ENCODE measurements at regions not wholly inside any gene's neighbourhood (a gene's known extent, or its start where the extent isn't known, plus 50 kb on each side); places are given as distances from the start of the nearest gene placed in this dataset.

DNA sequence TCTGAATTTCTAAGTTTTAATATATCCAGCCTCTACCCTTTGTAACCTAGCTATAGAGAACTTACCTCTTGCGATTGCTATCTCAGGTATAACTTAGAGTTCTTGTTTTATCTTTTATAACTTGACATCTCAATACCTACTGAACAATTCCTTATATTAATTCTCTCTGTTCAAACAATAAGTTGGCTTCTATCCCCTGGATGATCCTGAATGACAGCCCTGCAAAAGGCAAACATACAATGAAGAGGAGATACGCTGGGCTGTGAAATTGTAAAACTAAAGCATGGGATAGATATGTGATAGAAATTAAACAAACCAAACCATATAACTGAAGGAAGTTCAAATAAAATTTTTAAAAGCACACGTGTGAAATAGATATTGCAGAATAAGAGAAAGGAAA is 513.6 kb upstream of the PTCHD4 start:
- TF ChIP-seq, protein P1, sequence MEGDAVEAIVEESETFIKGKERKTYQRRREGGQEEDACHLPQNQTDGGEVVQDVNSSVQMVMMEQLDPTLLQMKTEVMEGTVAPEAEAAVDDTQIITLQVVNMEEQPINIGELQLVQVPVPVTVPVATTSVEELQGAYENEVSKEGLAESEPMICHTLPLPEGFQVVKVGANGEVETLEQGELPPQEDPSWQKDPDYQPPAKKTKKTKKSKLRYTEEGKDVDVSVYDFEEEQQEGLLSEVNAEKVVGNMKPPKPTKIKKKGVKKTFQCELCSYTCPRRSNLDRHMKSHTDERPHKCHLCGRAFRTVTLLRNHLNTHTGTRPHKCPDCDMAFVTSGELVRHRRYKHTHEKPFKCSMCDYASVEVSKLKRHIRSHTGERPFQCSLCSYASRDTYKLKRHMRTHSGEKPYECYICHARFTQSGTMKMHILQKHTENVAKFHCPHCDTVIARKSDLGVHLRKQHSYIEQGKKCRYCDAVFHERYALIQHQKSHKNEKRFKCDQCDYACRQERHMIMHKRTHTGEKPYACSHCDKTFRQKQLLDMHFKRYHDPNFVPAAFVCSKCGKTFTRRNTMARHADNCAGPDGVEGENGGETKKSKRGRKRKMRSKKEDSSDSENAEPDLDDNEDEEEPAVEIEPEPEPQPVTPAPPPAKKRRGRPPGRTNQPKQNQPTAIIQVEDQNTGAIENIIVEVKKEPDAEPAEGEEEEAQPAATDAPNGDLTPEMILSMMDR (IDR thresholded peaks at IDR 0.05): no peak
- H3K4me3 ChIP-seq: no peak overlapping the region
- H3K9me3 ChIP-seq: no peaks in the 10 kb centered on the region
- no peaks in the 10 kb centered on the region for H3K27me3 ChIP-seq (ENCODE audit: insufficient read depth in 3 of 3, low read length in 2 of 3)
- DNase-seq: no peak
- ATAC-seq: no peak
- H3K27ac ChIP-seq: no peak overlapping the region
- intact Hi-C loops (cut with DNase I): no loop called here
- no peaks in the 10 kb centered on the region for H3K36me3 ChIP-seq (ENCODE audit: insufficient read depth in 1 of 2, low read depth in 1 of 2)
- H3K4me1 ChIP-seq: no peaks in the 10 kb centered on the region
- WGBS, 3 donors: 71 to 79% (median 77%) methylated on average over 3 of the region's 3 CpGs

DNA sequence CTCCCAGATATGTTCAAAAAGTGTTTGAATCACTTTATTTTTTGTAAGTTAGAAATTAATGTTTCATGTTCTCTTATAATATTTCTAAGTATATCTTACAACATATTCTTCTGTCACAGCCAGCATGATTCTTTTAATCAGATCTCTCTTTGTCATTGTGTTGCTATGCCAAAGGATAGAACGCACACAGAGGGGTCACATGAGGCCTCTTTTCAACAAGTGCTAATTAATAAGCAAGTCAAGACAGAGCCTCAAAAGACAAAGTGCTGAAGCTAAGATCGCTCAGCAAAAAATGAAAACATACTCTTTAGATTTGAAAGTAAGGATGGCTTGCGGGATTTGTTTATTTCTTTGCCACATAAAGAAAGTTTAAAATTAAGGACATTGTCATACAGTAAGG is 508.8 kb upstream of the PTCHD4 start:
- no peaks in the 10 kb centered on the region for H3K9me3 ChIP-seq
- ATAC-seq: no peak
- no peaks in the 10 kb centered on the region for H3K36me3 ChIP-seq (ENCODE audit: insufficient read depth in 1 of 2, low read depth in 1 of 2)
- 76 to 92% (median 89%) methylated on average over 3 of the region's 3 CpGs for WGBS, 3 donors
- TF ChIP-seq, protein P1 (IDR thresholded peaks at IDR 0.05): no peak
- no peak overlapping the region for H3K27ac ChIP-seq
- no peak overlapping the region for H3K4me3 ChIP-seq
- intact Hi-C loops (cut with DNase I): no loop called here
- DNase-seq: no peak
- H3K27me3 ChIP-seq (ENCODE audit: insufficient read depth in 3 of 3, low read length in 2 of 3): no peaks in the 10 kb centered on the region
- H3K4me1 ChIP-seq: no peaks in the 10 kb centered on the region

DNA sequence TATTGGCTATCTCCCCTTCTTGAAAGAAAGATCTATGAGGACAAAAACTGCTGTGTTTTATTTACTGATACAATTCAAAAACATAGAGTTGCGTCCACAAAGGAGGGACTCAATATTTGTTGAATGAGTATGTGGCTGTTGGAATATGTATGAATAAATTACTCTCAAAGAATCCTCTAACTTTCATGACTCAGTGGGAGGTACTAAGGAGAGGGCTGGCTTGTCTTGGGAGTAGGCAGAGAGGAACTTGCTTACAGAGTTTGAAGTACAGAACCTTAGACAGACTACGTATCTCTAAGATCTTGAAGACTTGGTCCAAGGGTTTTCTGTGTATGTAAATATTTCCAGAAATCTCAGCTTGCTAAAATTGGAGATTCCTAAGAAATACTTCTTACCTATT is 504.0 kb upstream of the PTCHD4 start:
- H3K4me3 ChIP-seq: no peak overlapping the region
- ATAC-seq: no peak
- H3K27ac ChIP-seq: no peak overlapping the region
- intact Hi-C loops (cut with DNase I): no loop called here
- TF ChIP-seq, protein P1 (IDR thresholded peaks at IDR 0.05): no peak
- 81 to 89% (median 87%) methylated on average over 2 of the region's 2 CpGs for WGBS, 3 donors
- no peaks in the 10 kb centered on the region for H3K9me3 ChIP-seq
- no peaks in the 10 kb centered on the region for H3K4me1 ChIP-seq
- DNase-seq: no peak
- no peaks in the 10 kb centered on the region for H3K36me3 ChIP-seq (ENCODE audit: insufficient read depth in 1 of 2, low read depth in 1 of 2)
- H3K27me3 ChIP-seq (ENCODE audit: insufficient read depth in 3 of 3, low read length in 2 of 3): no peaks in the 10 kb centered on the region

DNA sequence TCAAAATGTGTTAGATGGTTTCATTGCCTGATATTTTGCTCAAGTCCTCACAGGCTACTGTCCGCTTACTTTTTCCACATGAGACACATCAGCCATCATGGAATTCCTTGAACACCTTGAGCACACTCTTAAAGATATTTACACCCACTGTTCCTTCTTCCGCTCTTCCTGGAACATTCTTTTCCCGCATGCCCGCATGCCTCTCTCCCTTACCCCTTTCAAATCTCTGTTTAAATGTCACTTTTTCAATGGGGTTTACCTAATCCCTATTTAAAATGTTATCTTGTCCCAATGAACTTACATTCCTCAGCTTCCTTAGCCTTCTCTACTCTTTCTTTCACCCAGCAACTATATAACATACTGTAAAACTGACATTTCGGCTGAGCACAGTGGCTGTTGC is 503.3 kb upstream of the PTCHD4 start:
- DNase-seq (no peak), ATAC-seq (no peak)
- Histone ChIP-seq H3K36me3 (ENCODE audit: insufficient read depth in 1 of 2, low read depth in 1 of 2) (no peaks in the 10 kb centered on the region), H3K27ac (no peak overlapping the region), H3K27me3 (ENCODE audit: insufficient read depth in 3 of 3, low read length in 2 of 3) (no peaks in the 10 kb centered on the region), H3K4me3 (no peak overlapping the region), H3K9me3 (no peaks in the 10 kb centered on the region), H3K4me1 (no peaks in the 10 kb centered on the region)
- 95 to 97% (median 95%) methylated on average over 5 of the region's 5 CpGs for WGBS, 3 donors
- TF ChIP-seq, protein P1 (IDR thresholded peaks at IDR 0.05): no peak
- intact Hi-C loops (cut with DNase I): no loop called here

DNA sequence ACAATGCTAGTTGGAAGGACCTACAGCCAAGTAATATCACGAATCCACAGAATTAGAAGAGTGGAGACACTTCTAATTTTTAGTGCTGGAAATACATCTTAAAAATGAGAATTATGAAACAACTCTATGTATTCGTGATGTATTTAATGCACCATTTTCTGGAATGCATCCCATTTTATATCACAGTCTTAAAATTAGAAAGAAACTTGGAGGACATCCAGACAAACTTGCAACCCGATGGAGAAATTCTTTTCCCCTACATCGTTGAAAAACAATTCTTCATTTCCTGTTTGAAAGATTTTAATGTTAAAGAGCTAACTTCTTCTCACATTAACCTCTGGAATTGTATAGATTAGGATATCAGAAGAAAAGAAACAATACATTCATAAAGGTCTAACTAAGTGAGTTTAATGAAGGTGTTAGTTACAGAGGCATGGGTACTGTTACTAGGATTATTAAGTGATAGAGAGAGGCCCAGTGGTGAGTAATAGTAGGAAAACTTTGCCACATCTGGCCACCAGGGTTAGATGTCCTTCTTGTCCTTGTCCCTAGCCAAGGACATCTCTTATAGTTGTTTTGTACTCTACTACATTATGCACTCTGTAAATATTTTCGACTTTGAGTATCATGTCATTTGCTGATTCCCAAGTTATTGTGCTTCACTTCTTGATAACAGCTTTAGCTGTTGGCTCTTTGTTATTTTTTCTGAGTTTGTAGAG is 502.4 kb upstream of the PTCHD4 start:
- TF ChIP-seq, protein P1 (IDR thresholded peaks at IDR 0.05): no peak
- ATAC-seq: no peak
- Histone ChIP-seq H3K4me1 (no peaks in the 10 kb centered on the region), H3K4me3 (no peak overlapping the region), H3K27me3 (ENCODE audit: insufficient read depth in 3 of 3, low read length in 2 of 3) (no peaks in the 10 kb centered on the region), H3K27ac (no peak overlapping the region), H3K36me3 (ENCODE audit: insufficient read depth in 1 of 2, low read depth in 1 of 2) (no peaks in the 10 kb centered on the region), H3K9me3 (no peaks in the 10 kb centered on the region)
- WGBS, 3 donors: 55 to 61% (median 58%) methylated on average over 5 of the region's 5 CpGs
- intact Hi-C loops (cut with DNase I): no loop called here
- DNase-seq: no peak

Measured in psoas muscle (tissue), 7 donors.